PC-3 (cell line): ENCODE measurements at regions not wholly inside any gene's neighbourhood (a gene's known extent, or its start where the extent isn't known, plus 50 kb on each side); places are given as distances from the start of the nearest gene placed in this dataset.

Experiments used
- ATAC-seq: fragments of 200-7000 bp; cut with Tn5 transposase; 2 replicates; pipeline ENCODE4 v1.9.1; 2020; ENCODE audit warnings: mild to moderate bottlenecking, moderate library complexity
- BruUV-seq: library from RNA; stranded (reverse); fragments of 400-500 nt; replicated peaks from 2 replicates; lab custom pipeline; 2021; lab: Mats Ljungman, UMichigan
- CTCF ChIA-PET: fragments of 300-600 bp; sonication (Branson Sonifier 250); formaldehyde crosslinking; loops from one replicate; lab custom pipeline; 2022; ENCODE audit warnings: antibody characterized with exemption; lab: Charles Lee
- POLR2A ChIA-PET: fragments of 300-600 bp; sonication (Branson Sonifier 250); formaldehyde crosslinking; loops from one replicate; lab custom pipeline; 2022; ENCODE audit warnings: antibody characterized with exemption; ENCODE audit not compliant: unreplicated experiment; lab: Charles Lee
- DNase-seq: peaks from one replicate; pipeline ENCODE4 v3.0.0-alpha.2; 2015
- H2AFZ ChIP-seq: fragments of 300-600 bp; sonication (generic); 2 replicates; pipeline ENCODE4 v1.6.0; 2016; ENCODE audit warnings: antibody characterized with exemption, low read length
- H3F3A ChIP-seq: fragments of 300-600 bp; sonication (generic); one replicate; pipeline ENCODE4 v1.6.0; 2017; ENCODE audit warnings: antibody characterized with exemption, low read length, control low read depth, mild to moderate bottlenecking; ENCODE audit not compliant: unreplicated experiment
- H3K27ac ChIP-seq: fragments of 300-600 bp; sonication (generic); 2 replicates; pipeline ENCODE4 v1.5.1; 2016; ENCODE audit warnings: mild to moderate bottlenecking, low read length
- H3K27me3 ChIP-seq: fragments of 300-600 bp; sonication (generic); 2 replicates; pipeline ENCODE4 v1.6.1; 2016; ENCODE audit warnings: low read length, mixed read lengths
- H3K36me3 ChIP-seq: fragments of 300-600 bp; sonication (generic); 2 replicates; pipeline ENCODE4 v1.6.1; 2016; ENCODE audit warnings: low read depth, mixed run types, low read length, mixed read lengths
- H3K4me1 ChIP-seq: fragments of 300-600 bp; sonication (generic); 2 replicates; pipeline ENCODE4 v1.5.1; 2016; ENCODE audit warnings: low read length; ENCODE audit not compliant: insufficient read depth
- H3K4me2 ChIP-seq: fragments of 300-600 bp; sonication (generic); 2 replicates; pipeline ENCODE4 v1.6.0; 2016; ENCODE audit warnings: low read length
- H3K4me3 ChIP-seq: fragments of 300-600 bp; sonication (generic); 2 replicates; pipeline ENCODE4 v1.5.1; 2016; ENCODE audit warnings: mild to moderate bottlenecking, low read length, mixed read lengths
- H3K79me2 ChIP-seq: fragments of 300-600 bp; sonication (generic); 2 replicates; pipeline ENCODE4 v1.6.1; 2017; ENCODE audit warnings: low read length, mixed read lengths
- H3K9ac ChIP-seq: fragments of 300-600 bp; sonication (generic); 2 replicates; pipeline ENCODE4 v1.6.0; 2016; ENCODE audit warnings: mild to moderate bottlenecking, low read length
- H3K9me2 ChIP-seq: fragments of 300-600 bp; sonication (generic); replicated peaks from 2 replicates; pipeline ENCODE4 v1.6.1; 2016; ENCODE audit warnings: mixed run types, low read length, mixed read lengths
- H3K9me3 ChIP-seq: fragments of 300-600 bp; sonication (generic); 2 replicates; pipeline ENCODE4 v1.6.1; 2016; ENCODE audit warnings: low read length, mixed read lengths
- H4K20me1 ChIP-seq: fragments of 300-600 bp; sonication (generic); 2 replicates; pipeline ENCODE4 v1.6.1; 2016; ENCODE audit warnings: low read length, mixed read lengths
- CTCF ChIP-seq: fragments of 300-600 bp; sonication (generic); conservative IDR thresholded peaks from 2 replicates; pipeline ENCODE4 v1.5.1; 2017; ENCODE audit warnings: antibody characterized with exemption, low read depth, mild to moderate bottlenecking, low read length
- EZH2 ChIP-seq: fragments of 300-600 bp; sonication (generic); IDR thresholded peaks from one replicate; pipeline ENCODE4 v1.6.1; 2017; ENCODE audit warnings: antibody characterized with exemption, mild to moderate bottlenecking, low read length; ENCODE audit not compliant: unreplicated experiment
- EZH2phosphoT487 ChIP-seq: fragments of 300-600 bp; sonication (generic); IDR thresholded peaks from 2 replicates; pipeline ENCODE4 v1.6.1; 2018; ENCODE audit warnings: mild to moderate bottlenecking, antibody characterized with exemption, low read length, borderline replicate concordance
- intact Hi-C: fragments of 100-400 bp; cut with micrococcal nuclease; formaldehyde crosslinking; loops from 2 replicates; pipeline ENCODE4 v1.9.0; 2023

- DNase-seq: no peak
- no peaks in the 10 kb centered on the region for H3K36me3 ChIP-seq
- H4K20me1 ChIP-seq: no peaks in the 10 kb centered on the region
- no peak overlapping the region for H2AFZ ChIP-seq
- H3F3A ChIP-seq: no peaks in the 10 kb centered on the region
- BruUV-seq: no TSS peak
- no peak for TF ChIP-seq EZH2
- TF ChIP-seq CTCF: no peak
- TF ChIP-seq EZH2phosphoT487: no peak
- H3K27me3 ChIP-seq: no peaks in the 10 kb centered on the region
- H3K79me2 ChIP-seq: no peaks in the 10 kb centered on the region
- H3K27ac ChIP-seq: no peak overlapping the region
- no peak for ATAC-seq
- no peaks in the 10 kb centered on the region for H3K4me1 ChIP-seq
- intact Hi-C loops: no loop called here
- H3K9me3 ChIP-seq: 0 out of 2 replicates have a peak, but pooled peaks cover 7% of the 10 kb centered on the region
- ChIA-PET POLR2A (no interaction called here), CTCF (no interaction called here)
- H3K4me3 ChIP-seq: no peak overlapping the region
- H3K4me2 ChIP-seq: no peak overlapping the region
- no peak overlapping the region for H3K9ac ChIP-seq
- no peaks in the 10 kb centered on the region for H3K9me2 ChIP-seq
Observed at GRCh38 chr21:22409571-22409970, 1411.4 kb downstream of the NCAM2 start.

- Histone ChIP-seq H3K4me1 (no peaks in the 10 kb centered on the region), H3K4me3 (no peak overlapping the region), H3K9me3 (no peaks in the 10 kb centered on the region), H2AFZ (peak overlapping the region; percentile 52; the same call in 1 of the 2 replicates), H3K79me2 (no peaks in the 10 kb centered on the region), H3F3A (no peaks in the 10 kb centered on the region), H3K27me3 (no peaks in the 10 kb centered on the region), H4K20me1 (no peaks in the 10 kb centered on the region), H3K36me3 (no peaks in the 10 kb centered on the region), H3K9ac (no peak overlapping the region), H3K27ac (no peak overlapping the region), H3K9me2 (no peaks in the 10 kb centered on the region), H3K4me2 (no peak overlapping the region)
- intact Hi-C loops: no loop called here
- ChIA-PET CTCF (no interaction called here), POLR2A (no interaction called here)
- DNase-seq: no peak
- ATAC-seq: no peak
- TF ChIP-seq EZH2 (no peak), CTCF (no peak), EZH2phosphoT487 (no peak)
- no TSS peak for BruUV-seq
Observed at GRCh38 chr21:22416555-22416954, 1418.3 kb downstream of the NCAM2 start.

GRCh38 chr21:22421416-22422180 is 1423.4 kb downstream of the NCAM2 start:
- H4K20me1 ChIP-seq: no peaks in the 10 kb centered on the region
- POLR2A ChIA-PET: no interaction called here
- no peak for ATAC-seq
- H3K27ac ChIP-seq: no peak overlapping the region
- TF ChIP-seq EZH2: no peak
- no peaks in the 10 kb centered on the region for H3K9me2 ChIP-seq
- no peak for DNase-seq
- CTCF ChIA-PET: no interaction called here
- no peaks in the 10 kb centered on the region for H3K4me1 ChIP-seq
- H2AFZ ChIP-seq: no peak overlapping the region
- H3K4me3 ChIP-seq: no peak overlapping the region
- no peak overlapping the region for H3K9ac ChIP-seq
- no TSS peak for BruUV-seq
- no peaks in the 10 kb centered on the region for H3K27me3 ChIP-seq
- no peaks in the 10 kb centered on the region for H3K79me2 ChIP-seq
- H3F3A ChIP-seq: no peaks in the 10 kb centered on the region
- H3K36me3 ChIP-seq: no peaks in the 10 kb centered on the region
- H3K9me3 ChIP-seq: no peaks in the 10 kb centered on the region
- no peak overlapping the region for H3K4me2 ChIP-seq
- intact Hi-C loops: no loop called here
